ENCODE measurements at regions not wholly inside any gene's neighbourhood (a gene's known extent, or its start where the extent isn't known, plus 50 kb on each side); places are given as distances from the start of the nearest gene placed in this dataset.

- DNase-seq (ENCODE audit: low spot score in 2 of 2) (no peak), ATAC-seq (replicated peaks; ENCODE audit: extremely low read depth, poor library complexity, severe bottlenecking) (no peak)
- Mint-ChIP-seq H3K4me1 (no peaks in the 10 kb centered on the region), H3K9me3 (no peaks in the 10 kb centered on the region), H3K4me3 (no peak overlapping the region), H3K27ac (ENCODE audit: low read depth) (no peak overlapping the region), H3K36me3 (ENCODE audit: insufficient read depth) (no peaks in the 10 kb centered on the region), H3K27me3 (peaks cover 59% of the 10 kb centered on the region)
These were observed 135.6 kb upstream of the SLC22A23 start for GRCh38 chr6:3592371-3592941.

GRCh38 chr6:3591970-3592369 is 135.1 kb upstream of the SLC22A23 start:
- DNase-seq (ENCODE audit: low spot score in 2 of 2) = no peak
- no peaks in the 10 kb centered on the region for H3K4me1 Mint-ChIP-seq
- H3K4me3 Mint-ChIP-seq = no peak overlapping the region
- no peaks in the 10 kb centered on the region for H3K9me3 Mint-ChIP-seq
- H3K36me3 Mint-ChIP-seq (ENCODE audit: insufficient read depth) = no peaks in the 10 kb centered on the region
- H3K27ac Mint-ChIP-seq (ENCODE audit: low read depth) = no peak overlapping the region
- peaks cover 54% of the 10 kb centered on the region for H3K27me3 Mint-ChIP-seq
- no peak for ATAC-seq (replicated peaks; ENCODE audit: extremely low read depth, poor library complexity, severe bottlenecking)

- H3K27ac Mint-ChIP-seq (ENCODE audit: low read depth) = no peak overlapping the region
- no peak overlapping the region for H3K4me3 Mint-ChIP-seq
- H3K9me3 Mint-ChIP-seq = no peaks in the 10 kb centered on the region
- peaks cover 52% of the 10 kb centered on the region for H3K27me3 Mint-ChIP-seq
- H3K4me1 Mint-ChIP-seq = no peaks in the 10 kb centered on the region
- H3K36me3 Mint-ChIP-seq (ENCODE audit: insufficient read depth) = no peaks in the 10 kb centered on the region
- DNase-seq (ENCODE audit: low spot score in 2 of 2) (no peak), ATAC-seq (replicated peaks; ENCODE audit: extremely low read depth, poor library complexity, severe bottlenecking) (no peak)
These were observed 130.8 kb upstream of the SLC22A23 start for GRCh38 chr6:3587660-3588059.

GRCh38 chr6:3585320-3585935 is 128.6 kb upstream of the SLC22A23 start:
- ATAC-seq (replicated peaks; ENCODE audit: extremely low read depth, poor library complexity, severe bottlenecking) (no peak), DNase-seq (ENCODE audit: low spot score in 2 of 2) (no peak)
- no peaks in the 10 kb centered on the region for H3K36me3 Mint-ChIP-seq (ENCODE audit: insufficient read depth)
- no peaks in the 10 kb centered on the region for H3K4me1 Mint-ChIP-seq
- peaks cover 55% of the 10 kb centered on the region for H3K27me3 Mint-ChIP-seq
- H3K27ac Mint-ChIP-seq (ENCODE audit: low read depth) = no peak overlapping the region
- H3K9me3 Mint-ChIP-seq = no peaks in the 10 kb centered on the region
- no peak overlapping the region for H3K4me3 Mint-ChIP-seq

- no peaks in the 10 kb centered on the region for H3K4me1 Mint-ChIP-seq
- no peaks in the 10 kb centered on the region for H3K36me3 Mint-ChIP-seq (ENCODE audit: insufficient read depth)
- ATAC-seq (replicated peaks; ENCODE audit: extremely low read depth, poor library complexity, severe bottlenecking) = no peak
- no peak overlapping the region for H3K27ac Mint-ChIP-seq (ENCODE audit: low read depth)
- no peak overlapping the region for H3K4me3 Mint-ChIP-seq
- H3K9me3 Mint-ChIP-seq = no peaks in the 10 kb centered on the region
- no peak for DNase-seq (ENCODE audit: low spot score in 2 of 2)
- peaks cover 54% of the 10 kb centered on the region for H3K27me3 Mint-ChIP-seq
These were observed 127.8 kb upstream of the SLC22A23 start for GRCh38 chr6:3584606-3585005.

GRCh38 chr6:3581469-3581868 is 124.6 kb upstream of the SLC22A23 start:
- Mint-ChIP-seq H3K9me3 (no peaks in the 10 kb centered on the region), H3K4me3 (no peak overlapping the region), H3K27me3 (peaks cover 73% of the 10 kb centered on the region), H3K36me3 (ENCODE audit: insufficient read depth) (no peaks in the 10 kb centered on the region), H3K4me1 (no peaks in the 10 kb centered on the region), H3K27ac (ENCODE audit: low read depth) (no peak overlapping the region)
- ATAC-seq (replicated peaks; ENCODE audit: extremely low read depth, poor library complexity, severe bottlenecking) (no peak), DNase-seq (ENCODE audit: low spot score in 2 of 2) (no peak)

GRCh38 chr6:3579652-3580175 is 122.9 kb upstream of the SLC22A23 start:
- Mint-ChIP-seq H3K9me3 (no peaks in the 10 kb centered on the region), H3K36me3 (ENCODE audit: insufficient read depth) (no peaks in the 10 kb centered on the region), H3K4me1 (no peaks in the 10 kb centered on the region), H3K27ac (ENCODE audit: low read depth) (no peak overlapping the region), H3K27me3 (peaks cover 62% of the 10 kb centered on the region), H3K4me3 (no peak overlapping the region)
- ATAC-seq (replicated peaks; ENCODE audit: extremely low read depth, poor library complexity, severe bottlenecking) (no peak), DNase-seq (ENCODE audit: low spot score in 2 of 2) (no peak)

GRCh38 chr6:3578981-3579380 is 122.1 kb upstream of the SLC22A23 start:
- H3K4me3 Mint-ChIP-seq = no peak overlapping the region
- ATAC-seq (replicated peaks; ENCODE audit: extremely low read depth, poor library complexity, severe bottlenecking) (no peak), DNase-seq (ENCODE audit: low spot score in 2 of 2) (no peak)
- H3K36me3 Mint-ChIP-seq (ENCODE audit: insufficient read depth) = no peaks in the 10 kb centered on the region
- peaks cover 59% of the 10 kb centered on the region for H3K27me3 Mint-ChIP-seq
- no peaks in the 10 kb centered on the region for H3K4me1 Mint-ChIP-seq
- H3K27ac Mint-ChIP-seq (ENCODE audit: low read depth) = no peak overlapping the region
- H3K9me3 Mint-ChIP-seq = no peaks in the 10 kb centered on the region

- Mint-ChIP-seq H3K27me3 (peaks cover 51% of the 10 kb centered on the region), H3K4me1 (no peaks in the 10 kb centered on the region), H3K4me3 (no peak overlapping the region), H3K36me3 (ENCODE audit: insufficient read depth) (no peaks in the 10 kb centered on the region), H3K27ac (ENCODE audit: low read depth) (no peak overlapping the region), H3K9me3 (no peaks in the 10 kb centered on the region)
- no peak for DNase-seq (ENCODE audit: low spot score in 2 of 2)
- ATAC-seq (replicated peaks; ENCODE audit: extremely low read depth, poor library complexity, severe bottlenecking) = no peak
These were observed 120.7 kb upstream of the SLC22A23 start for GRCh38 chr6:3577517-3577916.

- ATAC-seq (replicated peaks; ENCODE audit: extremely low read depth, poor library complexity, severe bottlenecking) (no peak), DNase-seq (ENCODE audit: low spot score in 2 of 2) (no peak)
- Mint-ChIP-seq H3K36me3 (ENCODE audit: insufficient read depth) (no peaks in the 10 kb centered on the region), H3K9me3 (no peaks in the 10 kb centered on the region), H3K4me1 (no peaks in the 10 kb centered on the region), H3K27me3 (peaks cover 50% of the 10 kb centered on the region), H3K4me3 (no peak overlapping the region), H3K27ac (ENCODE audit: low read depth) (no peak overlapping the region)
These were observed 118.9 kb upstream of the SLC22A23 start for GRCh38 chr6:3575701-3576100.

- no peak for ATAC-seq (replicated peaks; ENCODE audit: extremely low read depth, poor library complexity, severe bottlenecking)
- H3K4me3 Mint-ChIP-seq = no peak overlapping the region
- peaks cover 55% of the 10 kb centered on the region for H3K27me3 Mint-ChIP-seq
- no peaks in the 10 kb centered on the region for H3K4me1 Mint-ChIP-seq
- H3K27ac Mint-ChIP-seq (ENCODE audit: low read depth) = no peak overlapping the region
- H3K36me3 Mint-ChIP-seq (ENCODE audit: insufficient read depth) = peaks cover 1% of the 10 kb centered on the region
- H3K9me3 Mint-ChIP-seq = no peaks in the 10 kb centered on the region
- no peak for DNase-seq (ENCODE audit: low spot score in 2 of 2)
These were observed 118.3 kb upstream of the SLC22A23 start for GRCh38 chr6:3575166-3575565.

- H3K4me1 Mint-ChIP-seq = no peaks in the 10 kb centered on the region
- DNase-seq (ENCODE audit: low spot score in 2 of 2) (no peak), ATAC-seq (replicated peaks; ENCODE audit: extremely low read depth, poor library complexity, severe bottlenecking) (no peak)
- no peaks in the 10 kb centered on the region for H3K9me3 Mint-ChIP-seq
- H3K4me3 Mint-ChIP-seq = no peak overlapping the region
- peaks cover 1% of the 10 kb centered on the region for H3K36me3 Mint-ChIP-seq (ENCODE audit: insufficient read depth)
- H3K27me3 Mint-ChIP-seq = peaks cover 46% of the 10 kb centered on the region
- no peak overlapping the region for H3K27ac Mint-ChIP-seq (ENCODE audit: low read depth)
These were observed 116.8 kb upstream of the SLC22A23 start for GRCh38 chr6:3573670-3574069.

- Mint-ChIP-seq H3K27me3 (peaks cover 34% of the 10 kb centered on the region), H3K27ac (ENCODE audit: low read depth) (no peak overlapping the region), H3K9me3 (no peaks in the 10 kb centered on the region), H3K4me1 (no peaks in the 10 kb centered on the region), H3K4me3 (no peak overlapping the region), H3K36me3 (ENCODE audit: insufficient read depth) (peaks cover 1% of the 10 kb centered on the region)
- no peak for DNase-seq (ENCODE audit: low spot score in 2 of 2)
- no peak for ATAC-seq (replicated peaks; ENCODE audit: extremely low read depth, poor library complexity, severe bottlenecking)
These were observed 115.0 kb upstream of the SLC22A23 start for GRCh38 chr6:3571836-3572235.

Data from central memory CD8-positive, alpha-beta T cell (primary cell).